CD4-positive, alpha-beta T cell treated with Interleukin-4 for 1 hour (primary cell): ENCODE measurements at regions not wholly inside any gene's neighbourhood (a gene's known extent, or its start where the extent isn't known, plus 50 kb on each side); places are given as distances from the start of the nearest gene placed in this dataset.
A peak's percentile ranks its signal among the peaks of the same experiment; 100 is the strongest.
"Not testable (repeated sequence)": the region's sequence is repeated elsewhere in the genome, so short reads cannot be mapped to it uniquely, and the experiment has no call there.

Experiments
- DNase-seq, 2 donors: peaks; one replicate each; pipeline ENCODE4 v3.0.0-alpha.2; 2020 to 2022

DNA sequence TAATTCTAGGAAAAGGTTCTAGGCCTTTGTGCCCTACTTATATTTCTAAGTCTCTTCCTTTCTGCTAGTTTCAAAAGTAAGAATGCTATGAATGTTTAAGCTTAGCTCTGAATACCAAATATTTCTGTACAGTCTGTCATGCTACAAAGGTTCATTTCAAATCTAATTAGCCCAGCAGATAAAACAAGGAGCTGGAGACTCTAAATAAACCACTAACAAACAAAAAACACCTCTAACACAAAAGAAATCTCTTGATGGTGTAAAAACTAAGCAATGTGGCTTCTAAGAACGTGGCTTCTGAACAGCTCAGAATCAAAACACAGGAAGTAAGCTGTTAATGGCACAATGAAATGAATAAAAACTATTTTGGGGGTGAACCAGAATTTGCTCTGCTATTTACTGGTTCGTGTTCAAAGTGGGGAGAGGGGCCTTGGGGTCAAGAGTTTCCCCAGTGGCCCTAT lies 198.3 kb downstream of the BCAS1 start:
- peak in 1 of 2 donors; percentile 49 for DNase-seq

DNA sequence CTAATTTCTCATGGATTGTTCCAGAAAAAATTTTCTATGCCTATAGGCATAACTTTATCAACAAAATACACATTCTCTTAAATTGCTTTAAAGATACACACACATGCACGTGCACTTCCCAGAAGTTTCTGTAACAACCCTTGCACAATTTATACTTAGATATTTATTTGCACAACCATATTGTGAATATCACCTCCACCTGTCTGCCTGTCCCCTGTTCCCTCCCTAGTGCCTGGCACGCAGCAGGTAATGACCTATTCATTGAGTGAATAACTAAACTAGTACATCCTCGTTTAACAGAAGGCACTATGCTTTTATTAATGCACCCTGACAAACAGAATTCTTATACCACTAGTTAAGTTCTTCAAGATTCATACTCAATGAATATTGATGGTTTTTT lies 198.9 kb downstream of the BCAS1 start:
- no peak for DNase-seq

DNA sequence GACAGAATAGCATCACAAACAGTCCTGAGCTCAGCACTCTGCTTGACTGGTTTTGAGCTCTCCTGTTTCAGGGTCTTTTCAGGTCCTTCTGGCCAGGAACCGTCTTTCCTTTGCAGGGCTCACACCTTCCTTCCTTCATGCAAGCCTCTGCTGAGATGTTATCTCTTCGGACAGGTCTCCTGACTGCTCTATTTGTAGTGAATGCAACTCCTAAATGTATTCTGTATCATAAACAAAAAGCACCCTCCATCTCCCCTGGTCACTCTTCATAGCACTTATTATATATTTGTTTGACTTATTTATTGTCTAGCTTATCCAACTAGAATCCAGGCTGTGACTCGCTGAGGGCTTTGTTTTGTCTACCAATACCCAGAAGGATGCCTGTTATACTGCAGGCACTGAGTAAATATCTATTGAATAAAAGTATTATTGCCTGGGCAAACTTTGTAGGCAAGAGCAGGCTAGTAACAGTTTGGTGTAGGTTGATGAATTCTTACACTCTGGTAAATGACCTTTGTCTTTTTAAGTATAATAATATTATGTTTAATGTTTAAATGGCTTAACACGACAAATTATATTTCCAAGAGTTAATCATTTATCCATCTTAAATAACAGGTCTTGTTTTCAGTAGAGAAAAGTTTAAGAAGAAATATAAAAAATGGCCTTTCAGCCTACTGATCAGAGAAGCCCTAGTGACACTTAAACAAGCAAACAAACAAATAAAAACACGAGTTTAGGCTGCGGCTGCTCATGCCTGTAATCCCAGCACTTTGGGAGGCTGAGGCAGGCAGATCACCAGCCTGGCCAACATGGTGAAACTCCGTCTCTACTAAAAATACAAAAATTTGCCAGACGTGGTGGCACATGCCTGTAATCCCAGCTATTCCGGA lies 199.7 kb downstream of the BCAS1 start:
- no peak for DNase-seq

DNA sequence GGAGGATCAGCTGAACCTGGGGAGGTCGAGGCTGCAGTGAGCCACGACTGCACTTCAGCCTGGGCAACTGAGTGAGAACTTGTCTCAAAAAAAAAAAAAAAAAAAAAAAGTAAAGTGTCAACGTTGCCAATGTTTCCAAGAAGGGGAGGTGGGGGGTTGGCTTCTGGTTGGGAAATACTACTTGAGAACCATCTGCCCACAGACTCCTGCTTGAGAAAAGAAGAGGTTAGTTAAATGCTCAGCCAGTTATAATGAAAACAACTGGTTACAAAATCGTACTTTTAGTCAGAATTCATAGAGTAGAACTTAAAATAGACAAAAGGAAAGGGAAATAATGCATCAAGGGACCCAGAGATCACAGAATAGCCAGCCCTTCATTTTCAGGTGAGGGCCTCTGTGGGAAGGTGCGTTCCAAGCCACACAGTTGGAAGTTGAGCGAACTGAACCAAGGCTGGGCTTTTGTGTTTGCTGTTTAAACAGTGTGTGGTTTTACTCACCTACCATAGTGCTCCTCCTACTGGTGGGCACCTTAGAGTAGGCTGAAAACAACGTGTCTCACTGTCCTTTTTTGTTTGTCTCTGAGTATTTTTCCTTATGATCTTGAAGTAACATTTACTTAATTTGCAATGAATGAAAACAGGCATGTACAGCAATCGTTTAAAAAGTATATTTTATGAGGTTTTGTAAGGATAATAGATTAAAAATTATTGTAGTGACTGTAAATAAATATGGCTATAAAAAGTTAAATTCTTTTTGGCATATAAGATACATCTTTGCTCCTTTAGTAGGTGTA lies 200.7 kb downstream of the BCAS1 start:
- peak; percentile 81 to 84 for DNase-seq

DNA sequence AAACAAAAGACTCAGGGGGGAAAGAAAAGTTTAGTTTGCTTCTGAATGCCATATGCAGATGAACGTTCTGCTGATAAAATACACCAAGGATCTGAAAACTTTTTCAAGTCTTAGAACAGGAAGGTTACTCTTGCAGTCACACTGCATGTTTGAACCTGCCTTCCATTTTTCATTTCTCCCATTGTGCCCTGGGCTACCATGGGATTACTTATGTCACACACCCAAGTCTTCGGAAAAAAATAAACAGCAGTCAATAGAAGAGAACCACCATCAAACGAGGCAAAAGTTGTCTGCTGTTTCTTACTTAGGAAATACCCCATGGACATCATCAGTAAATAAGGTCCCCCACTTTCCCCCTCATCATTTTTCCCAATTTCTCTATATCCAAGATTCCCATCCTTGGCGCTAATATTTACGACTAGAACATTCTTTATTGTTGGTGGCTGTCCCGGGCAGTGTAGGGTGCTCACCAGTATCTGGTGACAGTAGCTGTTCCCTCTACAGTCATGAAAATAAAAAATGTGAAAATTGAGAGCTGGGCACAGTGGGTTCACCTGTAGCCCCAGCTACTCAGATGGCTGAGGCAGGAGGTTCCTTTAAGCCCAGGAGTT lies 202.5 kb downstream of the BCAS1 start:
- DNase-seq, result no peak

DNA sequence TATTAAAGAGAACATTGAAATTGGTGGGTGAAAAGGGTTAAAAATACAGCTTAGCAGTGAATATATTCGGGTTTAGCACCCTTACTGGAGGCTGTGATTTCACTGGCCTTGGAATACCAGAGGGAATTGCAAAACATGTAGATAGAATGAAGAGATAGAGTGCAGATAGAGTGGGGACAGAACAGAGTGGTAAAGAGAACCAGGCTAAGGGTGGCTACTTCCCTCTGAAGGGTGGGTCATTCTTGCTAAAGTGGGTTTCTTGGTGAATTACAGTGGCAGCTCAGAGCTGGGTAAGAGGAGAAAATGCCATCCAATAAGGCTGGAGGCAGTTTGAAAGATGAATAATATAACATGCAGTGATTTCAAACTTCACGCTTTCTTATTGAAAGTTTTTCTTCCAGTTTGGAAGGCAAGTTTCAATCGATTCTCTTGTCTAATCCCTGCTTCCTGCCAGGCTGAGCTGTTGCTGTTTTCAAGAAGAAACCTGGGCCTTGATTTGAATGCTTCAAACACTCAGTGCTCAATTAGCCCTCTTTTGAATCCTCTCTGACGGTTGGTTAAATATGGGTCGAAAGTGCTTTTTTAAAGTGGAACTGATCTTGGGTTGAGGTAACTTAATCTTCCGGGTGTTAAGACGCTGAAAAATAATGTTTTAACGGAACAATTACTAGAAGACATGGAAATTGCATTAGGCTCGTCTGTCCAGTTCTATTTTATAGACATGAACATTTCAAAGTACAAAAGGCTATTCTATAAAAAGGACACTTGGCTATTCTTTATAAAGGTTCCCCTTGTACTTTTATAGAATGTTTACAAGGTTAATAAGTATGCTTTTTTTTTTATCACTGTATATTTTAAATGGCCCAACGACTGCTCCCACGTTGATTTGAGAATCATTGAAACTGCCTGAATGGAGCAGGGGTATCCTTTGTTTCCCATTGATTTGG lies 203.3 kb downstream of the BCAS1 start:
- DNase-seq, result peak in 1 of 2 donors; percentile 37

DNA sequence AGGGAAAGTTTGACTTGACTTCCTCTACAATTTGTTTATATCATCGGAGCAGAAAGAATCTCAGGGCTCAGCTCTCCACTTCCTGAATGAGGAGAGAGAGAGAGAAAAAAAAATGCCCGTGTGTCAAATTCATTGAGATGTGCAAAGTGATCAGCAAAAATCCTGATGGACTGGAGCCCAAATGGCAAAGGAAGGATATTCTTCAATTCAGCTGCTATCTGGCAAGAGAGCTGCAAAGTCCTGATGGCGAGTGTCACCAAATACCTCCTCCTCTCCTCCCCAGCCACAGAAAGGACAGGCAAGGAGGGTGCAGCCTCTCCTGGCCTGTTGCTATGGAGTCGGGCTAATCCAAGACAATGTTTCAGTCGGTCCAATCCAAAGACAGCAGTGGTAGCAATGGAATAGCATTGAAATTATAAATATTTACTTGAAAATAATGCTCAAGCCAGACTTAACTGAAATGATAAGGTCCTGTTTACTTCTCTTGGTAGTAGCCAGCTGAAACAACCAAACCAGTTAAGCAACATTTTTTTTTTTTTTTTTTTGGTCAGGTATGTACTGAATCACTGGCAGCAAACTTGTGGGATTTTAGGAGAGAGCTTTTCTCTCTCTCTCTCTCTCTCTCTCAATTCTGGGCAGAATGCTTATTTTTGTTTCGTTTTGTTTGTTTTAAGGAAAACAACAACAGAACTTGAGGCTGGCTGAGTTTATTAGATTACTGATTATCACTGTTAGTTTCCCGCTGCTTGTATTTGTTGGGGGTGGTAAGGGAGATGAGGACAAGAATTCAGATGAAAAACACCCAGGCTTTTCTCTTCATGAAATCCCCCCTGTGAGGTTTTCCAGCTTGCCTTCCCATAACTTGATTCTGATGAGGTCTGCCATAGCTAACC lies 204.2 kb downstream of the BCAS1 start:
- no peak for DNase-seq

DNA sequence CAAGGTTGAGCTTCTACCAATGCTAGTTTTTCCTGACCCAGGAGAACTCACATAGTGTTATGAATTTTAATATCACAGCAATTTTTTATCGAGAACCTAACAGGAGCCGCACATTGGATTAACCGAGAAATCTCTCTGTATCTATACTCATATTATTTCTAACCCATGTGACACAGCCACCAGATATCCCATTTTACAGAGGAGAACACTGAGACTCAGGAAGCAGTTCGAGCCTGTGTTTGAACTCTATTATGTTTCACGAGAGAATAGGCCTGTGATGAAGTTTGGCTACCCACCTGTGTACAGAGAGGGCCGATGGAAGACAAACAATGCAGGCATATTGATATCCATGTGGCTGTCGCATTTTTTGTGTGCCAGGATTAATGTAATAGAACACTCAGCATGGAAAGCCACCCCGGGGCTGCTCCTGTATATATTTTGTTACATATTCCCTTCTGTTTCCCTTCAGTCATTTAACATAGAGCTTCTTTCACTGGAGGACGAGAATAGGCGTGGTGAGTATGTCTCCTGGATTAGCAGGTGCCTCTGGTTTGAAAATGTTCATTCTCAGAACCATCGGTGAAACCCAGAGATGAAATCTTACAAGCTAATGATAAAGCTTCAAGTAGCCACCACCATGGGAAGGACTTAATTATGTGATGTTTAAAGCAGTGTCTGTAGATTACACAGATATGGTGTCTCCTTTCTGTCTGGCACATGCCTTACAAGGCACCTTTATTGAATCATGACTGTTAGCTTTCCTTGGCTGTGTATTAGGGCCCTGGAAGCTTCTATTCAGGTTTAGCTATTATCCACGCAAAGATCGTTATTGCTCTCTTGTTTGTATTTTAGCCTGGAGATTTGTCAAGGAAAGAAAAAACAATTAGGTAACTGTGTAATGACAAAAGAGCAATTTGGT lies 205.4 kb downstream of the BCAS1 start:
- DNase-seq, result not testable (repeated sequence)

DNA sequence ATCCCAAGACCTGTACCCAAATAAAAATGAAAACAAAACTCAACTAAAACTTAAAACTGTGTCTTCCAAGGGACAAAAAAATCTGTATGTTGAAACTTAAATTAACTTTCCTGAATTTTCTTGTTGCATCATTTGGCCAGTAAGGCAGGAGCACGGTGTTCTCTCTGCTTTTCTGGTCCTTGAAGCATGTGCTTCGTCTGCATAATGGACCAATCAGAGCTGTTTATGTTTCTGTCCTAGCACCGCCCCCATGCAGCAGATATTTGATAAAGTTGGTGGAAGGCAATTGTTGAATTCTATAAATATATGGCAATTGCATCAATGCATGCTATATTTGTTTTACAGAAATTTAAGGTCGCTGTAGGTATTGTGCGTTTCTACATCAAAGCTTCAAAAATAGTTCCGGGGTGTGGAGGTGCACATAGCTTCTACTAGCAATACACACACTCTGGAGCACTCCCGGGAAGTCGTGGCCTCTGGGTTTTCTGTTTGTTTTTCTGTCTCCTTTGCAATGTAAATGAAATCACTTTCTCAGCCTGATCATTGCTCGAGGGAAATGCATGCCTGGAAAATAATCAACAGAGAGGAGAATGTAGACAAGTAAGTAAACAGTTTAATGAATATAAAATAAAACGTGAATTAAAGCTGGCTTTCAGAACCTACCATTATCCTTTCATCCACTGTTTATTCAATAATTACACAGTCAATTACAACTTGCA lies 206.3 kb downstream of the BCAS1 start:
- DNase-seq, result not testable (repeated sequence)

DNA sequence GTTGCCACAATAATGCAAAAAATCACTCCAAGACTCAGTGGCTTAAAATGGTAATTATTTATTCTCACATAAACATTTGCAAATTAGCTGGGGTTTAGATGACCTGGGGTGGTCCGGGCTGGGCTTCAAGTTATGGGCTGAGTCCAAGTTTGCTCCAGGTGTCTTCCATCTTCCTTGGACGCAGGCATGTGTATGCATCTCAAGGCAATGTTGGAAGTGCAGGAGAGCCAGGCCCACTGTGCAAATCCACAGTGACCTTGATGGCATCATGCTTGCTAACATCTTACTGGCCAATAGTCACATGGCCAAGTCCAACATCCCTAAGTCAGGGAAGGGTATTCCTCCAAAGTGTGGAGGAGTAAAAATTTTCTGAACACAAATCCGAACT lies 206.9 kb downstream of the BCAS1 start:
- not testable (repeated sequence) for DNase-seq

DNA sequence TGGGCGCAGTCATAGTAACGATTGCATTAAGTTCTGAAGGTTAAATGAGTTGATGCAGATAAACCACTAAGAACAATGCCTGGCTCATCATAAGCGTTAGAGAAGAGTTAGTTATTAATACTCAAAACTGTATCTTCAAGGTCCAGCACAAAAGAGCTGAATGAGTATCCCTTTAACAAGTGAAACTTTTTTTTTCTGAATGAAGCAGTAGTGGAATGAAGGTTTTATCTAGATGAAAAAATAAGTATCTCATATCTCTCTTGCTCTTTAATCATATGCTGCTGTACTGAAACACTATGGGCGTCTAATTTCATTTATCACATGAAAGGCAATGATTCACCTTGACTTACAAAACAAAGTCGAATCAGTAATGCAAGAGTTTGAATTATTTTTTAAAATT lies 207.4 kb downstream of the BCAS1 start:
- not testable (repeated sequence) for DNase-seq

DNA sequence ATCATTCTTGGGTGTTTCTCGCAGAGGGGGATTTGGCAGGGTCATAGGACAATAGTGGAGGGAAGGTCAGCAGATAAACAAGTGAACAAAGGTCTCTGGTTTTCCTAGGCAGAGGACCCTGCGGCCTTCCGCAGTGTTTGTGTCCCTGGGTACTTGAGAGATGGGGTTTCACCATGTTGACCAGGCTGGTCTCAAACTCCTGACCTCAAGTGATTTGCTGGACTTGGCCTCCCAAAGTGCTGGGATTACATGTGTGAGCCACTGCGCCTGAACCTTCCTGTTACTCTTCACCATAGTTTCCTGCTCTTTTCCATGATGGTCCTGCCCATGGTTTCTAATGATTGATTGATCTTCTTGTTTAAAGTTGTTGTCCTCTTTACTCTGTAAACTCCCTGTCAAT lies 207.9 kb downstream of the BCAS1 start:
- DNase-seq, result not testable (repeated sequence)

DNA sequence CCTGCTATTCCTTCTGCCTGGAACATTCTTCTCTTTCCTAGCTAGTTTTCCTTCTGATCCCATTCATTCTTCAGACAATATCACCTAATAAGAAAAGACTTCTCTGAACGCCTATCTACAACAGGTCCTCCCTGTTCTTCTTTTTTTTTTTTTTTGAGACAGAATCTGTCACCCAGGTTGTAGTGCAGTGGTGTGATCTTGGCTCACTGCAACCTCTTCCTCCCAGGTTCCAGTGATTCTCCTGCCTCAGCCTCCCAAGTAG lies 208.3 kb downstream of the BCAS1 start:
- DNase-seq, result not testable (repeated sequence)

DNA sequence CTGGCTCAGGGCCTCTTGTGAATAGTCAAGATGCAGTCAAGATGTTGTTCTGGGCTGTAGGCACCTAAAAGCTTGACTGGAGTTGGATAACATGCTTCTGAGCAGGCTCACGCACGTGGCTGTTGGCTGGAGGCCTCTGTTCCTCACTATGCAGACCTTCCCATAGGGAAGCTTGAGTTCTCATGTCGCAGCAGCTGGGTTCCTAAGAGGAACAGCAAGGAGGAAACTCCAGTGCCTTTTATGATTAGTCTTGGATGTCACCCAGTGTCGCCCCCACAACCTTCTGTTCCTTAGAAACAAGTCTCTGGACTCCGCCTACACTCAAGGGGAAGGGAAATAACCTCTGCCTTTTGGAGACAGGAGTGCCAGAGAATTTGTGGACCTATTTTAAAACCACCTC lies 210.7 kb downstream of the BCAS1 start:
- DNase-seq, result no peak

DNA sequence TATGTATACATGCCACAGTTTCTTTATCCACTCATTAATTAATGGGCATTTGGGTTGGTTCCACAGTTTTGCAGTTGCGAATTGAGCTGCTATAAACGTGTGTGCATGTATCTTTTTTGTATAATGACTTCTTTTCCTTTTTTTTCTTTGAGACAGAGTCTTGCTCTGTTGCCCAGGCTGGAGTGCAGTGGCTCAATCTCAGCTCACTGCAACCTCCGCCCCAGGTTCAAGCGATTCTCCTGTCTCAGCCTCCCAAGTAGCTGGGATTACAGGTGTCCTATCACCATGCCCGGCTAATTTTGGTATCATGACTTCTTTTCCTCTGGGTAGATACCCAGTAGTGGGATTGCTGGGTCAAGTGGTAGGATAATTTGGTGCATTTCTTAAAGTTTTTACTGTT lies 211.4 kb downstream of the BCAS1 start:
- DNase-seq, result not testable (repeated sequence)

DNA sequence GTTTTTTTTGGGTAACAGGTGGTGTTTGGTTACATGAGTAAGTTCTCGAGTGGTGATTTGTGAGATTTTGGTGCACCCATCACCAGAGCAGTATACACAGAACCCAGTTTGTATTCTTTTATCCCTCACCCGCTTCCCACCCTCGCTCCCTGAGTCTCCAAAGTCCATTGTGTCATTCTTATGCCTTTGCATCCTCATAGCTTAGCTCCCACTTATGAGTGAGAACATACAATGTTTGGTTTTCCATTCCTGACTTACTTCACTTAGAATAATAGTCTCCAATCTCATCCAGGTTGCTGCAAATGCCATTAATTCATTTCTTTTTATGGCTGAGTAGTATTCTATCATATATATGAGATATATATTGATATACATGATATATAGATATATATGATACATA lies 211.9 kb downstream of the BCAS1 start:
- DNase-seq, result not testable (repeated sequence)

DNA sequence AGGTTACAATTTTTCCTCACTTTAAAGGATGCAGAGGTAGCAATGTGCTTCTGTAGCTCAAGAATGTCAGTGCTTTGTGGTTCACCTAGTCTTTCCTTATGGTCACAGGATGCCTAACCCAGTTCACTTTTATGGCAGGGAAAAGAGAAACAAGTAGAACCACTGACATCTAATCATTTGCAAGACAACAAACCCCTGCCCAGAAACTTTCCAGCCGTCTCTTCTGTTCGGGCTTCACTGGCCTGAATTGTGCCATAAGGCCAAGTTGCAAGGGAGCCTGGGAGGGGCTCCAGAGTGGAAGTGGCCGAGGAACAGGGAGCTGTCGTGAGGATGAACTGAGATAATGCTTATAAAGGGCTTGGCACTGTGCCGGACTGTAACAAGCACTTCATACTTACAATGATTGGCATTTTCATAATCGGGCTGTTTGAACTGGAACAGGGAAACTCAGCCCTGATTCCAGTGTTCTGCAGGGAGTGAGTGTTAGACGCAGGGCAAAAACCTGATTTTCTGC lies 212.6 kb downstream of the BCAS1 start:
- no peak for DNase-seq

DNA sequence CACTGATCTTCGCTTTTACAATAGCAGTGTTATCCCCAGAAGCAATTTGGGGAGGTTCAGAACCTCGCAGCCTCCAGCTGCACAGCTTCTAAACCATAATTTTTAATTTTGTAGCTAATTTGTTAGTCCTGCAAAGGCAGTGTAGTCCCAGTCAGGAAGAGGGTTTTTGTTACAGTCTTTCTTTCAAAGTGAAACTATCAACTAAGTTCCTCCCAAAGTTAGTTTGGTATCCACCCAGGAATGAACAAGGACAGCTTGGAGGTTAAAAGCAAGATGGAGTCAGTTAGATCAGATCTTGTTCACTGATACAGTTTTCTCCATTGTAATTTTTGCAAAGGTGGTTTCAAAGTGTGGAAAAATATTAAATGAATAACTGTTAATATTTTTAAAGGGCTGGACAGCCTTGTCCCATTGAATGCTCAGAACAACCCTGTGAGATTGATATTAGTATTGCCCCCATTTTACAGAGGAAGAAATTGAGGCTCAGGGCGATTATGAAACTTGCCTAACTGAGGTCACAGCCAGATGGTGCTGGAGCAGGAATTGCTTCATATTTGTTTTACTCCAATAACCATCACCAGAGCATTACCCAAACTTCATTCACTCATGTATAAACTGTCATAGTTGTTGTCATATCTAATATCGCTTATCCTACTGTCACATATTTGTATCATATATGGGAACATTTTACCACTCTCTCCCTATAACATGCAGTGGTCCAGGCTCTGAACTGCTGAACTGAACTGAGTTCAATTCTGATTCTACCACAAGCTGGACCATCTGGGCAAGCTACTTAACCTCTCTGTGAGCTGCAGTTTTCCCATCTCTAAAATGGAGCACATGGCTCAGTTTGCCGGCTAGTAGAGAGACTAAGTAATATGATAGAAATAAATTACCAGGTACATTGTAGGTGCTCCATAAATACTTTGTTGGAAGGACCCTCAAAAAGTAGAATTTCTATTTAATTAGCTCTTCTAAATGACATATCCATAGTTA lies 213.8 kb downstream of the BCAS1 start:
- DNase-seq, result no peak
